Mucosa of rectum (tissue), 2 donors: ENCODE measurements at regions not wholly inside any gene's neighbourhood (a gene's known extent, or its start where the extent isn't known, plus 50 kb on each side); places are given as distances from the start of the nearest gene placed in this dataset.

ENCODE experiments used
- H3K27ac ChIP-seq, 2 donors: one replicate each; pipeline ENCODE4 v1.7.0; 2013; ENCODE audit warnings: inconsistent platforms in 2 of 2, low read depth in 2 of 2, low read length in 2 of 2
- H3K27me3 ChIP-seq, 2 donors: one replicate each; pipeline ENCODE4 v1.7.0; 2013; ENCODE audit warnings: low read length in 2 of 2; ENCODE audit not compliant: control insufficient read depth in 2 of 2, insufficient read depth in 2 of 2
- H3K36me3 ChIP-seq, 2 donors: one replicate each; pipeline ENCODE4 v1.7.0; 2013; ENCODE audit warnings: low read length in 2 of 2; ENCODE audit not compliant: control insufficient read depth in 2 of 2, insufficient read depth in 2 of 2
- H3K4me1 ChIP-seq, 2 donors: one replicate each; pipeline ENCODE4 v1.7.0; 2013; ENCODE audit warnings: low read length in 2 of 2, mild to moderate bottlenecking in 1 of 2; ENCODE audit not compliant: control insufficient read depth in 2 of 2, insufficient read depth in 2 of 2
- H3K4me3 ChIP-seq, 2 donors: one replicate each; pipeline ENCODE4 v1.7.0; 2013; ENCODE audit warnings: low read length in 2 of 2
- H3K9ac ChIP-seq, 2 donors: one replicate each; pipeline ENCODE4 v1.7.0; 2013; ENCODE audit warnings: low read length in 2 of 2, low read depth in 1 of 2, mild to moderate bottlenecking in 1 of 2
- H3K9me3 ChIP-seq, 2 donors: one replicate each; pipeline ENCODE4 v1.7.0; 2013; ENCODE audit warnings: low read length in 2 of 2; ENCODE audit not compliant: control insufficient read depth in 2 of 2
- donor health status: healthy.
- donor health status: Normal muscosa, but diverticular disease.

DNA sequence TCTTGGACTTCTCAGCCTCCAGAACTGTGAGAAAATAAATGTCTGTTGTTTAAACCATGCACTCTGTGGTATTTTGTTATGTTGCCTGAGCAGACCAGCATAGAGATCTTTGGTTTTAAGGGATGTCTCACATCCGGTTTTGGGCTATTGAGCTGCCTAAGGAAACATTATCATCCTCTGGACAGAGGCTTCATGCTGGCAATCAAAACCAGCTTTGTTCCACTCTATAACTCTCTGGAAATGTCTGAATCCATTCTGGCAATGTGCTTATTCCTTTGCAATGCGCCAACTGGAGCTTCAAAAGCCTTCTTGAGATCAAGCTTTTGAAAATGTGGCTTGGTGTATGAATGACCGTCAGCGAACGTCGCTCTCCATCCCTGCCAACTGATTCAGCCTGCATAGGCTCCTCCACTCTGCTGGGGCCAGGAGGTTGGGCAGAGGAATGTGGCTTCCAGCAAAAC lies 183.6 kb upstream of the MGAT5 start:
- Histone ChIP-seq H3K36me3 (no peaks in the 10 kb centered on the region), H3K4me3 (no peak overlapping the region), H3K9me3 (no peaks in the 10 kb centered on the region), H3K4me1 (no peaks in the 10 kb centered on the region), H3K9ac (no peak overlapping the region), H3K27ac (no peak overlapping the region), H3K27me3 (no peaks in the 10 kb centered on the region)

DNA sequence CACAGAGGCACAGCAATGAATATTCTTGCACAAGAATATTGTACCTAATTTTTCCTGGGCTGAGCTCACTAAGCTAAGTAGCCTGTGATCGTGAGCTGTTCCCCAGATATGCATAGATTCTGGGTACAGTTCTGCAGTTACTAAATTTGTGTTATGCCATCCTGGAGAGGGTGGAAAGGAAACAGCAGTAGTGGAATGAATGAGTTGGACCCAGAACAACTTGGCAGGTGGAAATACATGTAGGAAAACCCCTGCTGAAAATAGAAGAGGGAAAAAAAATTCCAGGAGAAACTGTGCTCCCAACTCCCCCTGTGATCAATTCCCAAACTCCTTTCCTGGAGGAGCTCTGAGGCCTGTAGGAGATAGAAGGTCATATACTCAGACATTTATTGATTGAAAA lies 181.5 kb upstream of the MGAT5 start:
- Histone ChIP-seq H3K4me1 (no peaks in the 10 kb centered on the region), H3K27ac (no peak overlapping the region)

GRCh38 chr2:134073023-134073422 lies 180.8 kb upstream of the MGAT5 start:
- Histone ChIP-seq H3K4me3 (no peak overlapping the region), H3K27ac (no peak overlapping the region), H3K9ac (no peak overlapping the region), H3K36me3 (no peaks in the 10 kb centered on the region), H3K9me3 (no peaks in the 10 kb centered on the region), H3K4me1 (no peaks in the 10 kb centered on the region), H3K27me3 (no peaks in the 10 kb centered on the region)

More for the DNA sequence above, 181.5 kb upstream of the MGAT5 start:
- no peaks in the 10 kb centered on the region for H3K36me3 ChIP-seq
- H3K9me3 ChIP-seq, result no peaks in the 10 kb centered on the region
- no peak overlapping the region for H3K4me3 ChIP-seq
- no peak overlapping the region for H3K9ac ChIP-seq
- no peaks in the 10 kb centered on the region for H3K27me3 ChIP-seq

GRCh38 chr2:134074619-134075018 lies 179.3 kb upstream of the MGAT5 start:
- no peak overlapping the region for H3K27ac ChIP-seq
- H3K9ac ChIP-seq, result no peak overlapping the region
- no peaks in the 10 kb centered on the region for H3K27me3 ChIP-seq
- H3K36me3 ChIP-seq, result no peaks in the 10 kb centered on the region
- H3K4me3 ChIP-seq, result no peak overlapping the region
- no peaks in the 10 kb centered on the region for H3K9me3 ChIP-seq
- H3K4me1 ChIP-seq, result no peaks in the 10 kb centered on the region

DNA sequence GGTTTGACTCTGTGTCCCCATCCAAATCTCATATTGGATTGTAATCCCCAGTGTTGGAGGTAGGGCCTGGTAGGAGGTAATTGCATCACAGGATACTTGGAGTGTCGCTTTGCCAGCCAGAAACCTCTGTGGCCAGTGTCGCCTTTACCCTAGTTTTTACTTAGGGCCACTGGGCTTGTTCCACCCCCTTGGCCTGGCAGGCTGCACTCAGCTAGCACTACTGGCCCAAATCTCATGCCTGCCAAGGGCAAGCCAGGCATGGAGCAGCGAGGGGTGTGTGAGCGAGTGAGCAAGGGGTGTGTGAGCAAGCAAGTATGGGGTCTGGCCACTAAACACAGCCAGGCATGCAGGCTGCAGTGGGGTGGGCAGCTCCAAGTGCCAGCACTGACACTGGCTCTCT lies 178.7 kb upstream of the MGAT5 start:
- no peaks in the 10 kb centered on the region for H3K4me1 ChIP-seq
- no peak overlapping the region for H3K4me3 ChIP-seq
- no peaks in the 10 kb centered on the region for H3K36me3 ChIP-seq
- H3K27ac ChIP-seq, result no peak overlapping the region
- no peaks in the 10 kb centered on the region for H3K9me3 ChIP-seq
- H3K9ac ChIP-seq, result no peak overlapping the region
- H3K27me3 ChIP-seq, result no peaks in the 10 kb centered on the region

DNA sequence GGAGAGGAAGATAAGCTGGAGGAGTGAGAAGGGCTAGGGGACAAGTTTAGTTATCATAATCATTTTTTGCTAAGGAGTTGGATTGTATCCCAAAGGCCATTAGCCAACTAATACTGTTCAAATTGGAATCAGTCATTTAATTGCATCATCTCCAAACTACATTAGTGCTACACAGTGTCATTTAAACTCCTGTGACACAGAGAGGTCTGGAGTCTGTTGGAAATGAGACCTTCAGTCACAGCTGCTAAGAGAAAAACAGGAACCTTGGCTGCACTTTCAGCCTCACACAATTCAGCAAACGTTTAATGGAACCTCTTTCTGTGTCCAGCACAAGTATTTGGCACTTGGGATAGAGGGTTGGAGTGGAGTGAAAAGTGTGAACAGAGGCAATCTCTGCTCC lies 175.5 kb upstream of the MGAT5 start:
- Histone ChIP-seq H3K27me3 (no peaks in the 10 kb centered on the region), H3K4me1 (no peaks in the 10 kb centered on the region), H3K9ac (no peak overlapping the region), H3K4me3 (no peak overlapping the region), H3K27ac (no peak overlapping the region), H3K36me3 (no peaks in the 10 kb centered on the region), H3K9me3 (no peaks in the 10 kb centered on the region)

GRCh38 chr2:134079373-134079772 lies 174.5 kb upstream of the MGAT5 start:
- no peaks in the 10 kb centered on the region for H3K4me1 ChIP-seq
- no peaks in the 10 kb centered on the region for H3K36me3 ChIP-seq
- H3K27ac ChIP-seq, result no peak overlapping the region
- H3K27me3 ChIP-seq, result no peaks in the 10 kb centered on the region
- H3K9me3 ChIP-seq, result no peaks in the 10 kb centered on the region
- no peak overlapping the region for H3K4me3 ChIP-seq
- H3K9ac ChIP-seq, result no peak overlapping the region

DNA sequence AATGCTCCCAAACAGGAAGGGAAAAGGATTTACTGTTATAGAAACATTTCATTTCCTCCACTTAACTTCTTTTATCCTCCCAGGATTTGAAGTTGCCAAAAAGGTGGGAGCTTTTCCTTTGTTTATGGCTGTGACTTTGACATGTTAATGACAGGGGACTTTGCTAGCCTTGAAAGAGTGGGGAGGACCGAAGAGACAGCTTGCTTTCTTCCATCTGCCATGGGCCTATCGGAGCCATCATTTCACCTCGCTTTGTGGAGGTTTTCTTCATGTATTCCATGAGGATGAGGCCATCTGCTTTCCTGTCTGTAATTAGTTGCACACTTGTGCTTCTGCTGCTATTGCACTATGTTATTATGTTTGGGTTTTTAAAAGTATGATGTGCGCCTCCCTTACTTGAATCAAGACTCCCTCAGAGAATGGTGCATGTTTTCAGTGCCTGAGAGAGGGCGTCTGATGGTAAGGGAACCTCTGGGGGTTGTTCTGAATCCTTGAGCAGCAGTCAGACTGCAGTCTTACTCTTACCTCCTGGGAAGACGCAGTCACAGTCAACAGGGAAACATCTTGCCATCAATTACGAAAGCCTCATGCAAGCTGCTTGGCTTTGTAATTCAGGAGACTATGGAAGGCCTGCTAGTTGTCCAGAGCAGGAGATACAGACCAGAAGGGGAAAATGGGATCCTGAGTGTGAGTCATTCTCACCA lies 173.3 kb upstream of the MGAT5 start:
- Histone ChIP-seq H3K9ac (no peak overlapping the region), H3K4me3 (no peak overlapping the region), H3K27ac (no peak overlapping the region), H3K27me3 (no peaks in the 10 kb centered on the region), H3K4me1 (no peaks in the 10 kb centered on the region), H3K36me3 (no peaks in the 10 kb centered on the region), H3K9me3 (no peaks in the 10 kb centered on the region)

DNA sequence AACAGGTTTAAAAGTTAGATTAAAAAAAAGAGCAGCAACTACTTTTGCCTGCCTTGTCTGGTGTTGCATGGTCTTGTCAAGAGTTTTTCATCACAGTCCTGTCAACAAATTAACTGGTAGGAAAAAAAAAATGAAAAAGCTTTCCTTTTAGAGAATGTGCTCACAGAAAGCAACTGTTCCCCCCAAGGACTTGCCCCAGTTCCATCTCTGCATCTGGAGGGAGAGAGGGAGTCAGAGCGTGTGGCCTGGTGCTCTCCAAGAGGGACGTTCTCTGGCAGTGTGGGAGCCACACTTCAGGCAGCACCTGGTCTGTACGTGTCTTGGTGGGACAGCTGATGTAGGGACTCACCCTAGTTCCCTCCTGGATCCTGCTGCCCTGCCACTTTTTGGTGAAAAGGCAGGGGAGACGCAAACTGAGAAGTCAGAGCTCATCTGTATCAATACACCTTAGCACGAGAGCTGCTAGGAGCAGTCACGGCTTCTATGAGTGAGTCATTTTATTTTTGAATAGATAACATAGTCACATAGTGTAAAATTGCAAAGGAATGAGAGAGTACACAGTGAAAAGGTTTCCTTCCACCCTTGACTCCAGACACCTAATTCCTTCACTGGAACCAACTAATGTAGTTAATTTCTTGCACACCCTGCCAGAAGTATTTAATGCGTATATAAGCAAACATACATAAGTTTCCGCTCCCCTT lies 172.5 kb upstream of the MGAT5 start:
- Histone ChIP-seq H3K27me3 (no peaks in the 10 kb centered on the region), H3K4me3 (no peak overlapping the region), H3K9ac (no peak overlapping the region), H3K27ac (no peak overlapping the region), H3K9me3 (no peaks in the 10 kb centered on the region), H3K4me1 (no peaks in the 10 kb centered on the region), H3K36me3 (no peaks in the 10 kb centered on the region)

GRCh38 chr2:134083548-134083947 lies 170.3 kb upstream of the MGAT5 start:
- no peaks in the 10 kb centered on the region for H3K9me3 ChIP-seq
- no peaks in the 10 kb centered on the region for H3K4me1 ChIP-seq
- no peak overlapping the region for H3K4me3 ChIP-seq
- no peaks in the 10 kb centered on the region for H3K27me3 ChIP-seq
- no peak overlapping the region for H3K27ac ChIP-seq
- no peak overlapping the region for H3K9ac ChIP-seq
- H3K36me3 ChIP-seq, result no peaks in the 10 kb centered on the region
